ENCODE measurements at regions not wholly inside any gene's neighbourhood (a gene's known extent, or its start where the extent isn't known, plus 50 kb on each side); places are given as distances from the start of the nearest gene placed in this dataset.

- TF ChIP-seq RAD21 (conservative IDR thresholded peaks at IDR 0.05) (no peak), REST (IDR thresholded peaks at IDR 0.05; ENCODE audit: borderline replicate concordance) (no peak)
- TF ChIP-seq, protein P1, sequence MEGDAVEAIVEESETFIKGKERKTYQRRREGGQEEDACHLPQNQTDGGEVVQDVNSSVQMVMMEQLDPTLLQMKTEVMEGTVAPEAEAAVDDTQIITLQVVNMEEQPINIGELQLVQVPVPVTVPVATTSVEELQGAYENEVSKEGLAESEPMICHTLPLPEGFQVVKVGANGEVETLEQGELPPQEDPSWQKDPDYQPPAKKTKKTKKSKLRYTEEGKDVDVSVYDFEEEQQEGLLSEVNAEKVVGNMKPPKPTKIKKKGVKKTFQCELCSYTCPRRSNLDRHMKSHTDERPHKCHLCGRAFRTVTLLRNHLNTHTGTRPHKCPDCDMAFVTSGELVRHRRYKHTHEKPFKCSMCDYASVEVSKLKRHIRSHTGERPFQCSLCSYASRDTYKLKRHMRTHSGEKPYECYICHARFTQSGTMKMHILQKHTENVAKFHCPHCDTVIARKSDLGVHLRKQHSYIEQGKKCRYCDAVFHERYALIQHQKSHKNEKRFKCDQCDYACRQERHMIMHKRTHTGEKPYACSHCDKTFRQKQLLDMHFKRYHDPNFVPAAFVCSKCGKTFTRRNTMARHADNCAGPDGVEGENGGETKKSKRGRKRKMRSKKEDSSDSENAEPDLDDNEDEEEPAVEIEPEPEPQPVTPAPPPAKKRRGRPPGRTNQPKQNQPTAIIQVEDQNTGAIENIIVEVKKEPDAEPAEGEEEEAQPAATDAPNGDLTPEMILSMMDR (IDR thresholded peaks at IDR 0.05; ENCODE audit: poor library complexity, severe bottlenecking): no peak
These were observed 236.9 kb upstream of the SFSWAP start for GRCh38 chr12:131473741-131474709.

Measured in neural cell (in vitro differentiated cells).